ENCODE measurements at regions not wholly inside any gene's neighbourhood (a gene's known extent, or its start where the extent isn't known, plus 50 kb on each side); places are given as distances from the start of the nearest gene placed in this dataset.

- Histone ChIP-seq H4K20me1 (ENCODE audit: insufficient read depth, low read length) (no peaks in the 10 kb centered on the region), H3K4me1 (ENCODE audit: insufficient read depth, low read length) (no peaks in the 10 kb centered on the region), H3K4me3 (ENCODE audit: low read depth in 1 of 2, low read length in 2 of 2) (no peak overlapping the region), H3K9ac (ENCODE audit: low read depth, low read length) (no peak overlapping the region), H2AFZ (ENCODE audit: low read depth, low read length) (no peak overlapping the region), H3K4me2 (ENCODE audit: insufficient read depth, low read length) (no peak overlapping the region), H3K79me2 (ENCODE audit: insufficient read depth, low read length) (no peaks in the 10 kb centered on the region), H3K27ac (ENCODE audit: low read length) (no peak overlapping the region), H3K27me3 (ENCODE audit: insufficient read depth, low read length, poor library complexity) (no peaks in the 10 kb centered on the region), H3K9me3 (ENCODE audit: insufficient read depth, low read length, severe bottlenecking) (no peaks in the 10 kb centered on the region), H3K36me3 (ENCODE audit: insufficient read depth, low read length) (no peaks in the 10 kb centered on the region)
- DNase-seq = no peak
- no peak for ATAC-seq (ENCODE audit: insufficient read depth, low read depth)
- TF ChIP-seq CTCF (IDR thresholded peaks at IDR 0.05; ENCODE audit: borderline replicate concordance, extremely low read depth, low read length, poor library complexity, severe bottlenecking) = no peak
- TF ChIP-seq EZH2 (IDR thresholded peaks at IDR 0.05; ENCODE audit: borderline replicate concordance, low read depth, low read length, severe bottlenecking) = no peak
Measured at GRCh38 chr2:186069676-186070075, 331.1 kb downstream of the FSIP2 start.

- Histone ChIP-seq H3K9me3 (ENCODE audit: insufficient read depth, low read length, severe bottlenecking) (no peaks in the 10 kb centered on the region), H3K27me3 (ENCODE audit: insufficient read depth, low read length, poor library complexity) (no peaks in the 10 kb centered on the region), H3K36me3 (ENCODE audit: insufficient read depth, low read length) (no peaks in the 10 kb centered on the region), H3K4me2 (ENCODE audit: insufficient read depth, low read length) (no peak overlapping the region), H2AFZ (ENCODE audit: low read depth, low read length) (no peak overlapping the region), H3K79me2 (ENCODE audit: insufficient read depth, low read length) (no peaks in the 10 kb centered on the region), H3K4me1 (ENCODE audit: insufficient read depth, low read length) (no peaks in the 10 kb centered on the region), H3K9ac (ENCODE audit: low read depth, low read length) (no peak overlapping the region), H3K27ac (ENCODE audit: low read length) (no peak overlapping the region), H3K4me3 (ENCODE audit: low read depth in 1 of 2, low read length in 2 of 2) (no peak overlapping the region), H4K20me1 (ENCODE audit: insufficient read depth, low read length) (no peaks in the 10 kb centered on the region)
- ATAC-seq (ENCODE audit: insufficient read depth, low read depth) = no peak
- DNase-seq = no peak
- TF ChIP-seq CTCF (IDR thresholded peaks at IDR 0.05; ENCODE audit: borderline replicate concordance, extremely low read depth, low read length, poor library complexity, severe bottlenecking) (no peak), EZH2 (IDR thresholded peaks at IDR 0.05; ENCODE audit: borderline replicate concordance, low read depth, low read length, severe bottlenecking) (no peak)
Measured at GRCh38 chr2:186085226-186085625, 346.6 kb downstream of the FSIP2 start.

- Histone ChIP-seq H3K9me3 (ENCODE audit: insufficient read depth, low read length, severe bottlenecking) (no peaks in the 10 kb centered on the region), H2AFZ (ENCODE audit: low read depth, low read length) (no peak overlapping the region), H3K9ac (ENCODE audit: low read depth, low read length) (no peak overlapping the region), H3K27ac (ENCODE audit: low read length) (no peak overlapping the region), H4K20me1 (ENCODE audit: insufficient read depth, low read length) (no peaks in the 10 kb centered on the region), H3K36me3 (ENCODE audit: insufficient read depth, low read length) (no peaks in the 10 kb centered on the region), H3K79me2 (ENCODE audit: insufficient read depth, low read length) (no peaks in the 10 kb centered on the region), H3K4me3 (ENCODE audit: low read depth in 1 of 2, low read length in 2 of 2) (no peak overlapping the region), H3K27me3 (ENCODE audit: insufficient read depth, low read length, poor library complexity) (no peaks in the 10 kb centered on the region), H3K4me2 (ENCODE audit: insufficient read depth, low read length) (no peak overlapping the region), H3K4me1 (ENCODE audit: insufficient read depth, low read length) (no peaks in the 10 kb centered on the region)
- DNase-seq (no peak), ATAC-seq (ENCODE audit: insufficient read depth, low read depth) (no peak)
- TF ChIP-seq EZH2 (IDR thresholded peaks at IDR 0.05; ENCODE audit: borderline replicate concordance, low read depth, low read length, severe bottlenecking) (no peak), CTCF (IDR thresholded peaks at IDR 0.05; ENCODE audit: borderline replicate concordance, extremely low read depth, low read length, poor library complexity, severe bottlenecking) (no peak)
Measured at GRCh38 chr2:186093174-186093573, 354.6 kb downstream of the FSIP2 start.

GRCh38 chr2:186098821-186099220, 360.2 kb downstream of the FSIP2 start:
- Histone ChIP-seq H3K79me2 (ENCODE audit: insufficient read depth, low read length) (no peaks in the 10 kb centered on the region), H3K27ac (ENCODE audit: low read length) (no peak overlapping the region), H3K9me3 (ENCODE audit: insufficient read depth, low read length, severe bottlenecking) (no peaks in the 10 kb centered on the region), H3K4me3 (ENCODE audit: low read depth in 1 of 2, low read length in 2 of 2) (no peak overlapping the region), H3K4me2 (ENCODE audit: insufficient read depth, low read length) (no peak overlapping the region), H3K27me3 (ENCODE audit: insufficient read depth, low read length, poor library complexity) (no peaks in the 10 kb centered on the region), H2AFZ (ENCODE audit: low read depth, low read length) (no peak overlapping the region), H3K4me1 (ENCODE audit: insufficient read depth, low read length) (no peaks in the 10 kb centered on the region), H3K9ac (ENCODE audit: low read depth, low read length) (no peak overlapping the region), H4K20me1 (ENCODE audit: insufficient read depth, low read length) (no peaks in the 10 kb centered on the region), H3K36me3 (ENCODE audit: insufficient read depth, low read length) (no peaks in the 10 kb centered on the region)
- ATAC-seq (ENCODE audit: insufficient read depth, low read depth) = no peak
- DNase-seq = no peak
- TF ChIP-seq EZH2 (IDR thresholded peaks at IDR 0.05; ENCODE audit: borderline replicate concordance, low read depth, low read length, severe bottlenecking) (no peak), CTCF (IDR thresholded peaks at IDR 0.05; ENCODE audit: borderline replicate concordance, extremely low read depth, low read length, poor library complexity, severe bottlenecking) (no peak)

Measured in DND-41 (cell line).